ENCODE measurements at regions not wholly inside any gene's neighbourhood (a gene's known extent, or its start where the extent isn't known, plus 50 kb on each side); places are given as distances from the start of the nearest gene placed in this dataset.

DNA sequence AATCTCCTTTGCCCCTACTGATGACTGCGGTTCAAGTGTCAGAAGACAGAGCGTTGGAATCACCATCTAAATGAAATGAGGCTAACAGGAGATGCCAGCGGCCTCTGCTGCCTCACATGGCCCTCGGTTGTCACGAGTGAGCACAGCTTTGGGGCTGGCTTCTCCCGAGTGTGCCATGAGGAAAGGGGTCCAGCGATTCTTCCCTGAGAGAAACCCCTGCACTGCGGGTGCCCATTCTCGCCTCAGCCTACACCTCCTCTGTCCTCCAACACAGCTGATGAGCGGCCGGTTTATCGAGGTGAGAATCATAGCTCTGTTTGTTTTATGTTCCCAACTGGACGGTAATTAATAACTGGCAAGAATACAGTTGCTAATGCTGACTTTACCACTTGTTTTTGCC, 144.7 kb upstream of the RPS6KA2 start:
- no peak for DNase-seq

DNA sequence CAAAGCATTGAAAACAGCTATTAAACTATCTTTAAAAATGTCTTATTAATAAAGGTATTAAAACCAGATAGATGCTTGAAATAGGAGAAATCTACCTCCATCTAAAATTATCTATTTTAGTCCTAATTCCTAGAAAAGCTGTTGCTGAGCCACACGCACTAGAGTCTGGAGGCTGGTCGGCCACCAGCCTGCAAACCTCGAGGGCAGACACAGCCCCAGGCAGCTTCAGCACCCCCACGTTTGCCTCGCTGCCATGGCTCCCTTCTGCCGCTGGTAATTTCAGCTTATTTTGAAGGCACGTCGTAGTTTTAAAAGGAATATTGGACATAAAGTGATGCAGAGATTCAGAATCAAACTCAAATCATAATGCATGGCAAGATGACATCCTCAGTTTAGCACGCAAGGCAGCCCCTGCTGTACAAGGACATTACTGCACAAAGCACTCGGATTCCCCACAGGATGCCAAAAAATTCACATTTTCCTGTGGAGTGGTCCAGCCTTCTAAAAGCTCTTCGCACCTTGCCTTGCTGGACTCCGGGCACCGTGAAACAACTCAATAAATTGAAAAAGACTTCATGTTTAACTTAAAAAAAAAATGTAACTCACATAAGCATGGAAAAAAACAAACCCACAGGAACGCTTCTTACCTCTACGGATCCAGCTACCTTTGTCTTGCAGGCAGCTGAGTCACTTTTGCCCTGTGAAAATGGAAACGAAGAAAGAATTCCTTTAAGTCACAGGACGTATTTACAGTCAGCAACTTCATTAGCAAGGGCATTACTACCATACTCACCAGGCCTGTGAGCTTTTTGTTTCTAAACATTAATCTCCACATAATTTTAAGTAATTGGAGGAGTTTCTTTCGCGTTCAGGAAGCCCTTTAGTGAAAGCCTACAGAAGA, 143.4 kb upstream of the RPS6KA2 start:
- DNase-seq = no peak

- DNase-seq = no peak
These were observed 142.6 kb upstream of the RPS6KA2 start for GRCh38 chr6:166769648-166770047.

GRCh38 chr6:166768761-166769160, 141.7 kb upstream of the RPS6KA2 start:
- DNase-seq = no peak

DNA sequence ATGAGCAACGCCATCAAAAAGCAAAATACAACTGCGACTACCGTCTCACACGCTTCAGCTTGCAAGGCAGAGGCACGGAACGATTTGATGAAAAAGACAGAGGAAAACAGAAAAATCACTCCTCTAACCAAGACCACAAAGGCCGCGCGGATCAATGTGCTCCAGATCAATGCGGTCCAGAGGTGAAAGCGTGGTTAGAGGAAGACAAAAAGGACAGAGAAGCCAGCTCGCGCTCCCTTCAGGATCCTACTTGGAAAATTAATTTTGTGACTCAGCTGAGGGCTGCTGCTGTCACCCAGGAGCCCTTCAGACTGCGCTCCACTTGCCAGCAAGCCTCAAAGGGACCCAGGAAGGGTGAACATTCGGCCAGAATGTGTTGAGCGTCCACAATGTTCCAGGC, 140.2 kb upstream of the RPS6KA2 start:
- DNase-seq = no peak

- DNase-seq = no peak
These were observed 139.7 kb upstream of the RPS6KA2 start for GRCh38 chr6:166766769-166767168.

- DNase-seq = no peak
These were observed 138.1 kb upstream of the RPS6KA2 start for GRCh38 chr6:166765234-166765541.

DNA sequence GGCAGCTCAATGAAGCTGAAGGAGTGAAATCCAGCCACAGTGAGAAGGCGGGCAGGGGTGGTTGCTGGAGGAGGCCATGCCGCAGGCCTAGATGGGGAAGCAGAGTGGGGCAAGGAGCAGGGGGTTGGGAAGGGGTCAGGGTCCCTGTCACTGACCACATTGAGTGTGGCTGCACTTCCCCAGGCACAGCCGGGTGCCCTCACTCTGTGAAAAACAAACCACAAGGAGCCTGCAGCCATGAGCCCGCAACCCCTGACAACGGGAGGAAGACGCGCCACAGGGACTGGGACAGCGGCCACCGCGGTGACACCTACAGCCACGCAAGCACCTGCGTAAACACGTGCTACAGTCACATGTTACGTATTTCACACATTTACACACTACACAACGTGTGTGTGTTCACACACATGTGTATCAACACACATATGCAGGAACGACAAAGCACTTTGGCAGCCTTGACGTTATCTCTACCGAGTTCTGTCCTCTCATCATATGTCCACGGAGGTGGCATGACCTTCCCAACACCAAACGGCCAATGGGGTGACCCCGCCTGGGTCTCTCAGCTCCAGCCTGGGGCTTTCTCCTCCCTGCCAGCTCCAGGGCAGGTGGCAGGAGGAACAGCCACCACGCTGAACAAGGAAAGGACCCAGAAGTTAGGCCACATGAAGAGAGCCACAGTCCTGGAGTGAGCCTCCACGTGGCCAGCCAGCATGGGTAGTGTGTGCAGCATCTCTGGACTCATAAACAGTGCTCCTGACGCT, 137.6 kb upstream of the RPS6KA2 start:
- DNase-seq = no peak

DNA sequence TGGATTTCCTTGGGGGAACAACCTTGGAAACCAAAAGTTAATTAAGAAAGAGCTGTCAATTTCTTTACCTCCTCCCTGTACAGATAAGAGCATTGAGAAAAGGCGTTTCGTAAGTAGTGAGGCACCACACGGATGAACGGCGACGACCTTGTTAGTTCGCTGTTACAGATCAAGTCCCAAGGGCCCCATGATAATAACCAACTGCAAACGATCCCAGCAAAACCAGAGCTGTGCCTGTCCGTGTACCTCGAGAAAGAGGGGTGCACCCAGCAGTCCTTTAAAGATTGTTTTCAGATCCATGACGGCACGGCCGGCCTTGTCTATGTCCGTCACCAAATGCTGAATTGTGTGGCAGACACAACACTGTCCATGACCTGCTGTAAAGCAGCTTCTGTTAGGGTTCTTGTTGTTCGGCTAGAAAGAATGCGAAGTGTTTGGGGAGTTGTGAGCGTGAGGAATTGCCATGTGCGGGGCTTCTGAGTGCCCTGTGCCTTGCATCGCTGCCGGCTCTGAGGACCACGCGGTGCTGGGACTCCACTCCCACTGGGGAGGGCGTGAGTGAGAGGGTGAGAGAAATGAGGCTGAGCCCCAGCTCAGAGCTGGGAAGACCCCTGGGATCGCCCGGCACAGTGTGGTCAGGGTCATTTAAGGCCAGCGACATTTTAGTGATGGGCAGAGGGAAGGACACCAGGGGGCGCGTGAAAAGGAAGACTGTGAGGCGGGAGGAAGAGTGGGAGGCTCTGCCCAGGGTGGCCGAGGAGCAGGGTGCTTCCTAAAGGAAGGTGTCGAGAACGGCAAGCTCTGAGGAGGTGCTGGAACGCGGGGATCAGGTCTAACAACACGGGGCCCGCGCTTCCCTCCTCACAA, 136.8 kb upstream of the RPS6KA2 start:
- DNase-seq = no peak

DNA sequence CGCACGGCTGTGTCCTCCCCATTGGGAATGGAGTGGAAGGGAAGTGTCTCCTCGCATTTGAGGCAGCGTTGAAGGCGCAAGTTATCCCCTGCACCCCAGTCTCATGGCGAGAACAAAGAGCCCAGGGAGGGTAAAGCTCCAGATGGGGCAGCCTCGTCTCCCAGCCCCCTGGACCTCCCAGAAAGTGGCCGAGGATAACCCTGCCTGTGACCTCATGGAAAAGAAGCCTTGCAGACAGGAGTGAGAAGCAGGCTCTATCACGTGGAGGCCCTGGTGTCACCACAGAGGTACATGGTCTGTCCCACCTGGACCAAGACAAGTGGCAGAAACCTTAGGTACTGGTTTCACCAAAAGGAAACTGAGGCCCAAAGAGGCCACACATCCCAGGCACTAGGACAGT, 134.8 kb upstream of the RPS6KA2 start:
- DNase-seq = no peak

DNA sequence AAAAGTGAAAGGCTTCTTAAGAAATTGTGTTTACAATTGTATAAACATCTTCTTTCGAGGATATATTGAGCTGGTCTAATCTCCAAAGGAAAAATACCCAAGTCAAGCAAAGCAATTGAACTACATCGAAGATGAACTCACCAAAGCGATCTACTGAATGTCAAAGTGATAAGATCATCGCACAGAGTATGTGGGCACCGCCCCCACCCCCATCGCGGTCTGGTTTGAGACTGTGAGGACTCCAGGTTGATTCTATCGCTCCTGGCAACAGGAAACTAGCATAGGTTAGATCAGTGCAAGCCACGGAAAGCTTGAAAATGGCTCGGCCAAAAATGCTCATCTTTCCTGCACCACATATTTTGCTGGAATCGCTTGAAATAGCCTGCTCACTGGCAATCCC, 133.2 kb upstream of the RPS6KA2 start:
- DNase-seq = no peak

GRCh38 chr6:166758136-166758704, 131.2 kb upstream of the RPS6KA2 start:
- no peak for DNase-seq

GRCh38 chr6:166757232-166758135, 130.4 kb upstream of the RPS6KA2 start:
- no peak for DNase-seq

GRCh38 chr6:166754218-166755030, 127.4 kb upstream of the RPS6KA2 start:
- DNase-seq = no peak

GRCh38 chr6:166752928-166753721, 126.1 kb upstream of the RPS6KA2 start:
- DNase-seq = no peak

- DNase-seq = no peak
These were observed 125.0 kb upstream of the RPS6KA2 start for GRCh38 chr6:166752097-166752496.

DNA sequence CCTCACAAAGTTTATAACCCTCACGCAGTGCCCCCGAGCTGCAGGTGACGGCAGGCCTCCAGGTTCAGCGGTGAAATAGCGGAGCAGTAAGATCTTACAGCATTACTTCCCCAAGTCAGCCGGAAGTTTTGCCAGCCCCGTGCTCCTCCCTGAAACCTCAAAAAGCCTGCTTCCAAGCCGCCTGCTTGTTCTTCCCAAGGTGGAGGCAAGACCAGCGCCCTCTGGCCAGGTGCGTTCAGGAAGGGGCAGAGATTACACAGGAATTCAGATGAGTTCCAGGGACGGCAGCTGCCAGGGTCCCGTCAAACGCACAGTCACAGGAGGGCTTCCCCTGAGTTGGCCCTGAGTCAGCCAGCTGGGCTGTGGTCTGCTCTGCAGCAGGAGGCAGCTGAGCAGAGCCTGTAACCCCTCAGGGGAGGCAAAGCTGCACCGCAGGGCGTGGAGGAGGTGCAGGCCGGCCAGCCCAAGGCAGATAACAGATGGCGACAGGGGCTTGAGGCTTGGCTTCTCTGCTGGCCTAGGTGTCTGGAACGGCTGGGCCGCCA, 124.1 kb upstream of the RPS6KA2 start:
- DNase-seq = no peak

DNA sequence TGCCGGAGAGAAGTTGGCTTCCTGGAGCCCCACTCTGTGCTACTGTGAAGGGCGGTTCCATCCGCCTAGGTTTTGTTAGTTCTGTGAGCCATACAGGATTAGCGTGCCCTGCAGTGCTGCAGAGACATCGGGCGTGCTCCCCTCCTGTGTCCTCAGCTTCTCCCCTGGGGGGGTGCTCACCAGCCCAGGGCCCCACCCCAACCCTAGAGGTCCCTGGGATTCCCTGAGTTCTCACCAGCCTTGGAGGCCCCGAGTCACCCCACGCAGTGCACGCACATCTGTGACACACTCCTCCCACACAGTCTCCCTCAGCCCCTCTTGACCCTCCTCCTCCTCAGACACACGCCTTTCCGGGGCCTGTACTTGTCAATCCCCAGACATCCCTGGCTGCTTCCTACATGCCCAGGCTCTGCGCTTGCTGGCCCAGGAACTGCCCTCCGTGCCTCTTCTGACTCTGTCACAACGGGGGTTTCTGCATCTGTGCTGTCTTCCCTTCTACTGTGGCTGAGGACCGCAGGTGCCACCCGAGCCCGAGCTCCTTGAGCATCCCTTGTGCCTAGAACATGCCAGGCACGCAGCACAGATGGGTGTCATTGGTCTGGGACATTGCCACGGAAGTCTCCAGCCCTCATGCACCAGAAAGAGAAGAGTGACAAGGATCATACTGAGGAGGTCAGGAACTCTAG, 123.2 kb upstream of the RPS6KA2 start:
- DNase-seq = no peak

DNA sequence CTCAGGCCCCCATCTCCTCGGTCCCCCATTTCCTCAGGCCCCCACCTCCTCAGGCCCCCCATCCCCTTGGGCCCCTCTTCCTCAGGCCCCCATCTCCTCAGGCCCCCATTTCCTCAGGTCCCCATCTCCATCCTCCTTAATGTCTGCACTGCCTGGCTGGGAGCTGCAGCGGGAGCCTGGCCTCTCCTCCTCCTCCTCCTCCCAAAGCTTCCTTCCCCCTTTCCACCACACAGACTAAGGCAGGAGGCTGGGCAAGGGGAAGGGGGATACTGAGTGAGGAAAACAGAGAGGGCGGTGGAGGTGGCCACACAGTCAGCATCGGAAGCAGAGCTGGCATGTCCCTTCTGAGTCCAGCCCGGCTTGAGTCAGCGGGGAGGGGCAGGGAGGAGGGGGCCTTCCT, 122.6 kb upstream of the RPS6KA2 start:
- no peak for DNase-seq
